GM12878 (cell line): ENCODE measurements at regions not wholly inside any gene's neighbourhood (a gene's known extent, or its start where the extent isn't known, plus 50 kb on each side); places are given as distances from the start of the nearest gene placed in this dataset.
A peak's percentile ranks its signal among the peaks of the same experiment; 100 is the strongest.

ENCODE experiments used
- ASH2L ChIP-seq: fragments of 300-600, 200-600 bp; sonication (generic); IDR thresholded peaks from 2 replicates; pipeline ENCODE4 v1.6.1; 2017; ENCODE audit warnings: low read depth, mild to moderate bottlenecking, borderline replicate concordance
- CHD1 ChIP-seq: IDR thresholded peaks from 2 replicates; pipeline ENCODE4 v1.6.1; 2012; ENCODE audit warnings: low read depth, low read length, improper control_type of control experiment
- HCFC1 ChIP-seq: fragments of 150-350 bp; IDR thresholded peaks from 2 replicates; pipeline ENCODE4 v1.6.1; 2014; ENCODE audit warnings: low read length
- HDGF ChIP-seq: fragments of 450-650 bp; IDR thresholded peaks from 2 replicates; pipeline ENCODE4 v1.6.1; 2016; ENCODE audit warnings: antibody characterized with exemption
- NR2C1 ChIP-seq: fragments of 450-650 bp; IDR thresholded peaks from 2 replicates; pipeline ENCODE4 v1.6.1; 2017; ENCODE audit warnings: antibody characterized with exemption, mild to moderate bottlenecking, moderate library complexity
- RB1 ChIP-seq: fragments of 450-650 bp; formaldehyde crosslinking; IDR thresholded peaks from 2 replicates; pipeline ENCODE4 v1.6.1; 2017; ENCODE audit warnings: mild to moderate bottlenecking, borderline replicate concordance
- YY1 ChIP-seq: IDR thresholded peaks from 2 replicates; pipeline ENCODE4 v1.6.1; 2011; ENCODE audit warnings: low read depth, mild to moderate bottlenecking, low read length
- TF ChIP-seq, protein P1 (sequence below): fragments of 450-650 bp; IDR thresholded peaks from 2 replicates; pipeline ENCODE4 v1.6.1; 2017; ENCODE audit warnings: mild to moderate bottlenecking, moderate library complexity
- TF ChIP-seq, protein P2 (sequence below): IDR thresholded peaks from 2 replicates; pipeline ENCODE4 v1.6.1; 2012; ENCODE audit warnings: low read depth, low read length, improper control_type of control experiment

DNA sequence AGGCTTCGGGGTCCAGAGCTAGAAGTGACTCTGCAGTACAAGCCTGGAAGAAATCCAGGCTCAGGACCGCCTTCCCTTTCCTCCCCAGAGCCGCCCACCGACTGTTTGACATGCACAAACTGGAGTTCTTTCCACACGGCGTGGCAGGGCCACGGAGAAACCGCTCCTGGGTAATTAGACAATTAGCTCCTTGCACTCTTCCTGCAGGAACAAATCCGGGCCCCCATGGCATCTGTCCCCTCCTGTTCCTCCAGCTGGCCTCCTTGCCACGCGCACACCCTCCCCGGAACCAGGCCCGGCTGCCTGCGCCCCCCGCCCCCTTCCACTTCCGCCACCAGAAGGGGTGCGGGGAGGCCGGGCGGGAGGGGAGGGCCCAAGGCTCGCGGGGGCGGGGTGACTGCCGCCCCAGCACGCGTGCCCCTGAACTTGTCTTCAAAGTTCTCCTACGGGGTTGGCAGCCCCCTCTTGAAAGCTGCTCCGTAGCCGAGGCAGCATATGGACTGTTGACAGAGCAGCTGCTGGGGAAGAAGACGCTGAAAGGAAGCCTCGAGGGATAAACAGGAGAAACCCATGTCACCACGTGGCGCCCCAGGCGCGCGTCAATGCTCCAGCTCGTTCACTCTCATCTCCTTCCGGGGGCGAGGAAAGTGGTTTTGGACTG lies 74.3 kb downstream of the SEC61B start (continued):
- TF ChIP-seq, protein P1, sequence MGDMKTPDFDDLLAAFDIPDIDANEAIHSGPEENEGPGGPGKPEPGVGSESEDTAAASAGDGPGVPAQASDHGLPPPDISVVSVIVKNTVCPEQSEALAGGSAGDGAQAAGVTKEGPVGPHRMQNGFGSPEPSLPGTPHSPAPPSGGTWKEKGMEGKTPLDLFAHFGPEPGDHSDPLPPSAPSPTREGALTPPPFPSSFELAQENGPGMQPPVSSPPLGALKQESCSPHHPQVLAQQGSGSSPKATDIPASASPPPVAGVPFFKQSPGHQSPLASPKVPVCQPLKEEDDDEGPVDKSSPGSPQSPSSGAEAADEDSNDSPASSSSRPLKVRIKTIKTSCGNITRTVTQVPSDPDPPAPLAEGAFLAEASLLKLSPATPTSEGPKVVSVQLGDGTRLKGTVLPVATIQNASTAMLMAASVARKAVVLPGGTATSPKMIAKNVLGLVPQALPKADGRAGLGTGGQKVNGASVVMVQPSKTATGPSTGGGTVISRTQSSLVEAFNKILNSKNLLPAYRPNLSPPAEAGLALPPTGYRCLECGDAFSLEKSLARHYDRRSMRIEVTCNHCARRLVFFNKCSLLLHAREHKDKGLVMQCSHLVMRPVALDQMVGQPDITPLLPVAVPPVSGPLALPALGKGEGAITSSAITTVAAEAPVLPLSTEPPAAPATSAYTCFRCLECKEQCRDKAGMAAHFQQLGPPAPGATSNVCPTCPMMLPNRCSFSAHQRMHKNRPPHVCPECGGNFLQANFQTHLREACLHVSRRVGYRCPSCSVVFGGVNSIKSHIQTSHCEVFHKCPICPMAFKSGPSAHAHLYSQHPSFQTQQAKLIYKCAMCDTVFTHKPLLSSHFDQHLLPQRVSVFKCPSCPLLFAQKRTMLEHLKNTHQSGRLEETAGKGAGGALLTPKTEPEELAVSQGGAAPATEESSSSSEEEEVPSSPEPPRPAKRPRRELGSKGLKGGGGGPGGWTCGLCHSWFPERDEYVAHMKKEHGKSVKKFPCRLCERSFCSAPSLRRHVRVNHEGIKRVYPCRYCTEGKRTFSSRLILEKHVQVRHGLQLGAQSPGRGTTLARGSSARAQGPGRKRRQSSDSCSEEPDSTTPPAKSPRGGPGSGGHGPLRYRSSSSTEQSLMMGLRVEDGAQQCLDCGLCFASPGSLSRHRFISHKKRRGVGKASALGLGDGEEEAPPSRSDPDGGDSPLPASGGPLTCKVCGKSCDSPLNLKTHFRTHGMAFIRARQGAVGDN = peak; percentile 82; the same call in 1 of the 2 replicates
- TF ChIP-seq CHD1 (no peak), ASH2L (no peak), YY1 (no peak), RB1 (no peak), NR2C1 (no peak), HDGF (no peak), HCFC1 (no peak)
- TF ChIP-seq, protein P2, sequence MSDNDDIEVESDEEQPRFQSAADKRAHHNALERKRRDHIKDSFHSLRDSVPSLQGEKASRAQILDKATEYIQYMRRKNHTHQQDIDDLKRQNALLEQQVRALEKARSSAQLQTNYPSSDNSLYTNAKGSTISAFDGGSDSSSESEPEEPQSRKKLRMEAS = peak; percentile 34; the same call in 1 of the 2 replicates
